ENCODE measurements at regions not wholly inside any gene's neighbourhood (a gene's known extent, or its start where the extent isn't known, plus 50 kb on each side); places are given as distances from the start of the nearest gene placed in this dataset.
"Not testable (repeated sequence)": the region's sequence is repeated elsewhere in the genome, so short reads cannot be mapped to it uniquely, and the experiment has no call there.

DNA sequence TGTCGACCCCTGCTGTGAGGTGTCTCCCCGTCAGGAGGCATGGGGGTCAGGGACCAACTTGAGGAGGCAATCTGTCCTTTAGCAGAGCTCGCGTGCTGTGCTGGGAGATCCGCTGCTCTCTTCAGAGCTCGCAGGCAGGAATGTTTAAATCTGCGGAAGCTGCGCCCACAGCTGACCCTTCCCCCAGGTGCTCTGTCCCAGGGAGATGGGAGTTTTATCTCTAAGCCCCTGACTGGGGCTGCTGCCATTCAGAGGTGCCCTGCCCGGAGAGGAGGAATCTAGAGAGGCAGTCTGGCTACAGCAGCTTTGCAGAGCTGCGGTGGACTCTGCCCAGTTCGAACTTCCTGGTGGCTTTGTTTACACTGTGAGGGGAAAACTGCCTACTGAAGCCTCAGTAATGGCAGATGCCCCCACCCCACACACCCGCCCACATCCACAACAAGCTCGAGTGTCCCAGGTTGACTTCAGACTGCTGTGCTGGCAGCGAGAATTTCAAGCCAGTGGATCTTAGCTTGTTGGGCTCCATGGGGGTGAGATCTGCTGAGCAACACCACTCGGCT is 133.1 kb downstream of the CENPC start:
- intact Hi-C loops (cut with DNase I); H3K27me3 ChIP-seq; H3K27ac ChIP-seq (replicated peaks in 1 of 4); H3K4me3 ChIP-seq; H3K4me1 ChIP-seq; H3K9me3 ChIP-seq; H3K36me3 ChIP-seq; DNase-seq (ENCODE audit: extremely low spot score): not testable (repeated sequence)
- WGBS, result 87% methylated on average over 11 of the region's 15 CpGs

DNA sequence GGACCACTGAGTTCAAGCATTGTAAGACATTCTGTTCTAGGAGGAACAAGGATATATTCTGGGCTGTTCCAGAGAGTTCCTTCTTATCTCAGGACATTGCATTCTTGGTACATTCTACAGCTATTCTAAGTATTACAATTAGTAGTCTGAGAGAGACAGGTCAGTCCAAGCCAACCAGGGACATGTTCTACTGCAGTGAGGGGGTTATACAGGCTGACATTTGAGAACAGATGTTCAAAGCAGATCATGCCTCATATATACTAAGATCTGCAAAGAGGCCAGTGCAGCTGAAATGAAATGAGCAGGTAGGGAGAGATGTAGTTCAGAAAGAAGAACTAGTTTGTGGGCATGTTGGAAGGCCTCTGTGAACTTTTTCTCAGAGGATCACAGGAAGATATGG is 142.0 kb downstream of the CENPC start:
- TF ChIP-seq EP300 (IDR thresholded peaks at IDR 0.05), result no peak
- TF ChIP-seq POLR2A (IDR thresholded peaks at IDR 0.05; ENCODE audit: low read depth), result no peak
- no peak for TF ChIP-seq POLR2AphosphoS5 (IDR thresholded peaks at IDR 0.05)
- TF ChIP-seq, protein P1, sequence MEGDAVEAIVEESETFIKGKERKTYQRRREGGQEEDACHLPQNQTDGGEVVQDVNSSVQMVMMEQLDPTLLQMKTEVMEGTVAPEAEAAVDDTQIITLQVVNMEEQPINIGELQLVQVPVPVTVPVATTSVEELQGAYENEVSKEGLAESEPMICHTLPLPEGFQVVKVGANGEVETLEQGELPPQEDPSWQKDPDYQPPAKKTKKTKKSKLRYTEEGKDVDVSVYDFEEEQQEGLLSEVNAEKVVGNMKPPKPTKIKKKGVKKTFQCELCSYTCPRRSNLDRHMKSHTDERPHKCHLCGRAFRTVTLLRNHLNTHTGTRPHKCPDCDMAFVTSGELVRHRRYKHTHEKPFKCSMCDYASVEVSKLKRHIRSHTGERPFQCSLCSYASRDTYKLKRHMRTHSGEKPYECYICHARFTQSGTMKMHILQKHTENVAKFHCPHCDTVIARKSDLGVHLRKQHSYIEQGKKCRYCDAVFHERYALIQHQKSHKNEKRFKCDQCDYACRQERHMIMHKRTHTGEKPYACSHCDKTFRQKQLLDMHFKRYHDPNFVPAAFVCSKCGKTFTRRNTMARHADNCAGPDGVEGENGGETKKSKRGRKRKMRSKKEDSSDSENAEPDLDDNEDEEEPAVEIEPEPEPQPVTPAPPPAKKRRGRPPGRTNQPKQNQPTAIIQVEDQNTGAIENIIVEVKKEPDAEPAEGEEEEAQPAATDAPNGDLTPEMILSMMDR (IDR thresholded peaks at IDR 0.05), result no peak
- intact Hi-C loops (cut with DNase I), result no loop called here

DNA sequence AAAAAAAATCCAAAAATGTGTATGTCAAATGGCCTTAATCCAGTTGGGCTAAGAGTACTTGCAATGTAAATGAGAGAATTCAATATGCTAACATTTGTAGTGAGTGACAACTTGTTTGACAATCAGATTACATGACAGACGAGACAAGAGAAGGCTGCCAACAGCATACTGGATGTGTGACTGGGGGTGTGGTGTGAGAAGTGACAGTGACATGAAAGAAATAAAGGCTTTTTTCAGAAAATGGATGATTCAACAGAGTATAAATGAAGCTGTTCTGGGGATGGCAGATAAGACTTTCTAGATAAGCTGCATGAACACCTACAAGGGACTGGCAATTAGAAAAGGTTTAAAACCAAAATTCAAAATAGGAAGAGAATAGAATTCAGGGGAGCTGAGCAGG is 143.4 kb downstream of the CENPC start:
- Histone ChIP-seq H3K4me1 (no peaks in the 10 kb centered on the region), H3K27me3 (no peaks in the 10 kb centered on the region), H3K9me3 (peaks cover 0 to 4% (median 0%) of the 10 kb centered on the region in 4 donors), H3K27ac (replicated peaks in 1 of 4) (no peak overlapping the region), H3K4me3 (no peak overlapping the region), H3K36me3 (no peaks in the 10 kb centered on the region)
- intact Hi-C loops (cut with DNase I), result no loop called here
- WGBS, result 46% methylated on average over 1 of the region's 1 CpG
- TF ChIP-seq POLR2A (IDR thresholded peaks at IDR 0.05; ENCODE audit: low read depth), result no peak
- TF ChIP-seq, protein P1 (IDR thresholded peaks at IDR 0.05), result no peak
- no peak for TF ChIP-seq EP300 (IDR thresholded peaks at IDR 0.05)
- no peak for TF ChIP-seq POLR2AphosphoS5 (IDR thresholded peaks at IDR 0.05)
- no peak for DNase-seq (ENCODE audit: extremely low spot score)

More for the DNA sequence above, 142.0 kb downstream of the CENPC start:
- DNase-seq (ENCODE audit: extremely low spot score), result no peak
- Histone ChIP-seq H3K4me1 (no peaks in the 10 kb centered on the region), H3K9me3 (peaks cover 0 to 4% (median 0%) of the 10 kb centered on the region in 4 donors), H3K4me3 (no peak overlapping the region), H3K36me3 (no peaks in the 10 kb centered on the region), H3K27ac (replicated peaks in 1 of 4) (no peak overlapping the region), H3K27me3 (no peaks in the 10 kb centered on the region)

DNA sequence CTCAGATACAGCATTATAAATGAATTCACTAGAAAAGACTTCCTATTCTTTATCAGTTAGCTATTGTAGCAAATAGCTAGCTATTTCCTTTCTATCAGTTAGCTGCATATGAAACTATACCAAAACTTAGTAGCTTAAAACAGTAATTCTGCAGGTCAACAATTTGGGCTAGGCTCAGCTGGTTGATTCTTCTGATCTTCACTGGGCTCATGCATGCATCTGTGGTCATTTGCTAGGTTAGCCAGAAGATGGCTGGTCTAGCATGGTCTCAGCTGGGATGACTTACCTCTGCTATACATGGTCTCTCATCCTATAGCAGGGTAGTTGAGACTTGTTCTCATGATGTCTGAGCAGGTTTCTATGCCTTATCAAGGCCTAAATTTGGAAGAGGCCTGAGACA is 147.4 kb downstream of the CENPC start:
- no peak overlapping the region for H3K4me3 ChIP-seq
- H3K9me3 ChIP-seq, result no peaks in the 10 kb centered on the region
- H3K27ac ChIP-seq (replicated peaks in 1 of 4), result no peak overlapping the region
- H3K27me3 ChIP-seq, result no peaks in the 10 kb centered on the region
- intact Hi-C loops (cut with DNase I), result no loop called here
- H3K36me3 ChIP-seq, result no peaks in the 10 kb centered on the region
- DNase-seq (ENCODE audit: extremely low spot score), result no peak
- no peaks in the 10 kb centered on the region for H3K4me1 ChIP-seq
- TF ChIP-seq POLR2AphosphoS5 (IDR thresholded peaks at IDR 0.05) (no peak), POLR2A (IDR thresholded peaks at IDR 0.05; ENCODE audit: low read depth) (no peak), EP300 (IDR thresholded peaks at IDR 0.05) (no peak)
- TF ChIP-seq, protein P1 (IDR thresholded peaks at IDR 0.05), result no peak

DNA sequence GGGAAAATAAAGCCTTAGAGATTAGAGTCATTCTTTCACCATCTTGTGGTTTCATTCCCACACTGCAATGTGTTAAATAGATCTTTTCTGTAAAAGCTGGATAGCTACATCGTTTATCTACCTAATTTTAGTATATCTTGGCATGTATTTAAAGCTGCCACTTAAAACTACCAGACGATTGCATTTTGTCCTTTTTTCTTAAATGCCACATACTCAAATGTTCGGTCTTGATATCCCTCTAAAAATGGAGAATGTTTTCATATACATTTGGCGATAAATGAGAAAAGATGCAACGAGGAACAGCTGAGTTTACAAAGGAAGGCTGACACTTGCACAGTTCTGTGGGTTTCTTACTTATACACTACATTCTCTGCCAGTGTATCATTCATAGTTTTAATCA is 148.3 kb downstream of the CENPC start:
- WGBS, result 72% methylated on average over 5 of the region's 5 CpGs
- Histone ChIP-seq H3K27me3 (peaks cover 0 to 7% (median 0%) of the 10 kb centered on the region in 4 donors), H3K27ac (replicated peaks in 1 of 4) (no peak overlapping the region), H3K36me3 (no peaks in the 10 kb centered on the region), H3K9me3 (no peaks in the 10 kb centered on the region), H3K4me1 (no peaks in the 10 kb centered on the region), H3K4me3 (no peak overlapping the region)
- no peak for DNase-seq (ENCODE audit: extremely low spot score)
- intact Hi-C loops (cut with DNase I), result no loop called here
- TF ChIP-seq EP300 (IDR thresholded peaks at IDR 0.05), result no peak
- no peak for TF ChIP-seq POLR2A (IDR thresholded peaks at IDR 0.05; ENCODE audit: low read depth)
- TF ChIP-seq POLR2AphosphoS5 (IDR thresholded peaks at IDR 0.05), result no peak
- TF ChIP-seq, protein P1 (IDR thresholded peaks at IDR 0.05), result no peak

Measured in esophagus muscularis mucosa (tissue), 4 donors.